ENCODE measurements at regions not wholly inside any gene's neighbourhood (a gene's known extent, or its start where the extent isn't known, plus 50 kb on each side); places are given as distances from the start of the nearest gene placed in this dataset.

GRCh38 chr1:198955085-198955484 is 316.2 kb downstream of the PTPRC start:
- DNase-seq, result no peak
- no peak overlapping the region for H3K9ac ChIP-seq (ENCODE audit: extremely low read depth, low read length, poor library complexity, severe bottlenecking)
- Mint-ChIP-seq H3K9me3 (peaks cover 3% of the 10 kb centered on the region), H3K36me3 (ENCODE audit: low read depth) (no peaks in the 10 kb centered on the region), H3K27me3 (ENCODE audit: insufficient read depth) (no peaks in the 10 kb centered on the region), H3K27ac (no peak overlapping the region), H3K4me3 (no peak overlapping the region), H3K4me1 (no peaks in the 10 kb centered on the region)
- TF ChIP-seq, protein P1, sequence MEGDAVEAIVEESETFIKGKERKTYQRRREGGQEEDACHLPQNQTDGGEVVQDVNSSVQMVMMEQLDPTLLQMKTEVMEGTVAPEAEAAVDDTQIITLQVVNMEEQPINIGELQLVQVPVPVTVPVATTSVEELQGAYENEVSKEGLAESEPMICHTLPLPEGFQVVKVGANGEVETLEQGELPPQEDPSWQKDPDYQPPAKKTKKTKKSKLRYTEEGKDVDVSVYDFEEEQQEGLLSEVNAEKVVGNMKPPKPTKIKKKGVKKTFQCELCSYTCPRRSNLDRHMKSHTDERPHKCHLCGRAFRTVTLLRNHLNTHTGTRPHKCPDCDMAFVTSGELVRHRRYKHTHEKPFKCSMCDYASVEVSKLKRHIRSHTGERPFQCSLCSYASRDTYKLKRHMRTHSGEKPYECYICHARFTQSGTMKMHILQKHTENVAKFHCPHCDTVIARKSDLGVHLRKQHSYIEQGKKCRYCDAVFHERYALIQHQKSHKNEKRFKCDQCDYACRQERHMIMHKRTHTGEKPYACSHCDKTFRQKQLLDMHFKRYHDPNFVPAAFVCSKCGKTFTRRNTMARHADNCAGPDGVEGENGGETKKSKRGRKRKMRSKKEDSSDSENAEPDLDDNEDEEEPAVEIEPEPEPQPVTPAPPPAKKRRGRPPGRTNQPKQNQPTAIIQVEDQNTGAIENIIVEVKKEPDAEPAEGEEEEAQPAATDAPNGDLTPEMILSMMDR (conservative IDR thresholded peaks at IDR 0.05), result no peak
- H3K4me1 ChIP-seq (ENCODE audit: control insufficient read depth, insufficient read depth, low read length), result no peaks in the 10 kb centered on the region
- H3K27ac ChIP-seq (ENCODE audit: low read depth, low read length), result no peak overlapping the region
- no peak overlapping the region for H3K4me3 ChIP-seq (ENCODE audit: low read length)
- H3K27me3 ChIP-seq (ENCODE audit: control insufficient read depth, insufficient read depth, low read length, poor library complexity, severe bottlenecking), result no peaks in the 10 kb centered on the region
- H3K9me3 ChIP-seq (ENCODE audit: control insufficient read depth, low read length), result peaks cover 7% of the 10 kb centered on the region
- no peaks in the 10 kb centered on the region for H3K36me3 ChIP-seq (ENCODE audit: control insufficient read depth, insufficient read depth, low read length)

- Histone ChIP-seq H3K27ac (ENCODE audit: low read depth, low read length) (no peak overlapping the region), H3K36me3 (ENCODE audit: control insufficient read depth, insufficient read depth, low read length) (no peaks in the 10 kb centered on the region), H3K4me3 (ENCODE audit: low read length) (no peak overlapping the region), H3K9ac (ENCODE audit: extremely low read depth, low read length, poor library complexity, severe bottlenecking) (no peak overlapping the region), H3K27me3 (ENCODE audit: control insufficient read depth, insufficient read depth, low read length, poor library complexity, severe bottlenecking) (no peaks in the 10 kb centered on the region), H3K9me3 (ENCODE audit: control insufficient read depth, low read length) (peaks cover 7% of the 10 kb centered on the region), H3K4me1 (ENCODE audit: control insufficient read depth, insufficient read depth, low read length) (no peaks in the 10 kb centered on the region)
- no peaks in the 10 kb centered on the region for H3K36me3 Mint-ChIP-seq (ENCODE audit: low read depth)
- H3K9me3 Mint-ChIP-seq, result peaks cover 3% of the 10 kb centered on the region
- no peaks in the 10 kb centered on the region for H3K27me3 Mint-ChIP-seq (ENCODE audit: insufficient read depth)
- H3K27ac Mint-ChIP-seq, result no peak overlapping the region
- TF ChIP-seq, protein P1 (conservative IDR thresholded peaks at IDR 0.05), result no peak
- WGBS, 2 experiments (ENCODE audit: insufficient coverage in 1 of 2, insufficient read length in 1 of 2), result no CpG with 5 or more reads among the region's 1 CpG
- no peaks in the 10 kb centered on the region for H3K4me1 Mint-ChIP-seq
- no peak overlapping the region for H3K4me3 Mint-ChIP-seq
- DNase-seq, result no peak
These were observed 318.2 kb downstream of the PTPRC start for GRCh38 chr1:198957044-198957443.

GRCh38 chr1:198959032-198959431 is 320.2 kb downstream of the PTPRC start:
- H3K36me3 ChIP-seq (ENCODE audit: control insufficient read depth, insufficient read depth, low read length), result no peaks in the 10 kb centered on the region
- no peaks in the 10 kb centered on the region for H3K27me3 ChIP-seq (ENCODE audit: control insufficient read depth, insufficient read depth, low read length, poor library complexity, severe bottlenecking)
- H3K27me3 Mint-ChIP-seq (ENCODE audit: insufficient read depth), result no peaks in the 10 kb centered on the region
- no peak overlapping the region for H3K27ac Mint-ChIP-seq
- H3K4me1 Mint-ChIP-seq, result no peaks in the 10 kb centered on the region
- H3K9me3 ChIP-seq (ENCODE audit: control insufficient read depth, low read length), result peaks cover 7% of the 10 kb centered on the region
- H3K4me3 ChIP-seq (ENCODE audit: low read length), result no peak overlapping the region
- H3K9me3 Mint-ChIP-seq, result peaks cover 3% of the 10 kb centered on the region
- H3K4me3 Mint-ChIP-seq, result no peak overlapping the region
- no peaks in the 10 kb centered on the region for H3K36me3 Mint-ChIP-seq (ENCODE audit: low read depth)
- no peak overlapping the region for H3K9ac ChIP-seq (ENCODE audit: extremely low read depth, low read length, poor library complexity, severe bottlenecking)
- H3K4me1 ChIP-seq (ENCODE audit: control insufficient read depth, insufficient read depth, low read length), result no peaks in the 10 kb centered on the region
- WGBS, 2 experiments (ENCODE audit: insufficient coverage in 1 of 2, insufficient read length in 1 of 2), result 96 to 100% methylated on average over 3 of the region's 3 CpGs
- no peak for DNase-seq
- TF ChIP-seq, protein P1 (conservative IDR thresholded peaks at IDR 0.05), result no peak
- no peak overlapping the region for H3K27ac ChIP-seq (ENCODE audit: low read depth, low read length)

All from endodermal cell (in vitro differentiated cells).